Activated CD8-positive, alpha-beta memory T cell treated with anti-CD3 and anti-CD28 coated beads for 24 hours (primary cell): ENCODE measurements at regions not wholly inside any gene's neighbourhood (a gene's known extent, or its start where the extent isn't known, plus 50 kb on each side); places are given as distances from the start of the nearest gene placed in this dataset.
"Not testable (repeated sequence)": the region's sequence is repeated elsewhere in the genome, so short reads cannot be mapped to it uniquely, and the experiment has no call there.

Experiments used
- DNase-seq: peaks from one replicate; pipeline ENCODE4 v3.0.0-alpha.2; 2020

GRCh38 chr10:84634636-84635035 lies 306.2 kb downstream of the CCSER2 start:
- DNase-seq, result no peak

GRCh38 chr10:84650628-84651027 lies 322.2 kb downstream of the CCSER2 start:
- DNase-seq, result not testable (repeated sequence)

GRCh38 chr10:84654671-84655070 lies 326.3 kb downstream of the CCSER2 start:
- DNase-seq, result no peak

- DNase-seq, result no peak
Observed at GRCh38 chr10:84659027-84659426, 330.6 kb downstream of the CCSER2 start.

- DNase-seq, result no peak
Observed at GRCh38 chr10:84659497-84660439, 331.4 kb downstream of the CCSER2 start.

GRCh38 chr10:84660450-84661159 lies 332.2 kb downstream of the CCSER2 start:
- DNase-seq, result no peak

- no peak for DNase-seq
Observed at GRCh38 chr10:84665211-84665610, 336.8 kb downstream of the CCSER2 start.

- DNase-seq, result no peak
Observed at GRCh38 chr10:84665883-84666463, 337.6 kb downstream of the CCSER2 start.

GRCh38 chr10:84668186-84668763 lies 339.9 kb downstream of the CCSER2 start:
- no peak for DNase-seq

- DNase-seq, result no peak
Observed at GRCh38 chr10:84675060-84675459, 346.7 kb downstream of the CCSER2 start.

- no peak for DNase-seq
Observed at GRCh38 chr10:84676536-84676935, 348.1 kb downstream of the CCSER2 start.

GRCh38 chr10:84681781-84682180 lies 353.4 kb downstream of the CCSER2 start:
- DNase-seq, result no peak

- no peak for DNase-seq
Observed at GRCh38 chr10:84683550-84683949, 355.2 kb downstream of the CCSER2 start.

- no peak for DNase-seq
Observed at GRCh38 chr10:84683980-84684740, 355.8 kb downstream of the CCSER2 start.

- DNase-seq, result no peak
Observed at GRCh38 chr10:84685047-84685660, 356.8 kb downstream of the CCSER2 start.

GRCh38 chr10:84693006-84693405 lies 364.6 kb downstream of the CCSER2 start:
- DNase-seq, result no peak

- DNase-seq, result no peak
Observed at GRCh38 chr10:84695902-84696301, 367.5 kb downstream of the CCSER2 start.

- no peak for DNase-seq
Observed at GRCh38 chr10:84696610-84697009, 368.2 kb downstream of the CCSER2 start.

- DNase-seq, result no peak
Observed at GRCh38 chr10:84698989-84699388, 370.6 kb downstream of the CCSER2 start.

- no peak for DNase-seq
Observed at GRCh38 chr10:84700668-84701369, 372.4 kb downstream of the CCSER2 start.

- DNase-seq, result no peak
Observed at GRCh38 chr10:84701370-84701720, 373.0 kb downstream of the CCSER2 start.

- no peak for DNase-seq
Observed at GRCh38 chr10:84704101-84704500, 375.7 kb downstream of the CCSER2 start.
